ENCODE measurements at regions not wholly inside any gene's neighbourhood (a gene's known extent, or its start where the extent isn't known, plus 50 kb on each side); places are given as distances from the start of the nearest gene placed in this dataset.
A peak's percentile ranks its signal among the peaks of the same experiment; 100 is the strongest.

DNA sequence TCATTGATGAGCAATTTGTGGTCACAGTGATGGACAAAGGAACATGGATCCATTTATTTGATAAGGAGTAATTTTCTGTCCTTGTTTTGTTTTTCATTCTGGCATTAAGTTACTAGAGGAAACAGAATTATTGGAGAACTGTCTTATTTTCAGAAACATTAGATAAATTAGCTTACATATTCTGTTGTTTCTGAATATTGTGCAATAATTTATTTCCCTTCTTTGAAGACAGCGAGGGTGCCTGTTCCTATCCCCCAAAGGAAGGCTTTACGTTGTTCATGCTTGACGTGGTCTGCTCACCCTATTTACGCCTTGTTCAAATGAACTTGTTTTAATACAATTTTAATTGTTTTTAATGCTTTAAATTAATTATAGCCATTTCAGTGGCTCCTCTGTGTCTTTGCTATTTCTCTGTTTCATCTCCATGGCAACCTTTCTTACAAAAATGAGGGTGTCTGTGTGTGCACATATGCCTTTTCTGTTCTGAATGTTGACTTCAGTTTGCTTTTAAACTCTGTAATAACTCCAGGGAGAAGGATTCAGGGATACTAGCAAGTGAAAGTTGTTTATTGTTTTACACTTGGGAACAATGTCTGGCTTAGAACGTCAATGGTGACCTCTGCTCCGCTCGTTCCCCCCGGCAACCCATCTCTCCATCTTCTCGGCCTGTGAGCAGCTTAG lies 138.3 kb upstream of the PLET1 start:
- Histone ChIP-seq H2BK20ac (ENCODE audit: low read depth, low read length) (no peak overlapping the region), H3K4ac (ENCODE audit: low read depth, low read length) (no peak overlapping the region), H2BK5ac (ENCODE audit: low read depth, low read length, poor library complexity, severe bottlenecking) (no peak overlapping the region), H3K4me3 (ENCODE audit: insufficient read depth, low read depth, low read length) (no peak overlapping the region), H4K91ac (ENCODE audit: insufficient read depth, low read depth, low read length) (no peak overlapping the region), H3K18ac (ENCODE audit: low read depth, low read length) (no peak overlapping the region), H3K56ac (ENCODE audit: extremely low read depth, insufficient read depth, low read length) (no peak overlapping the region), H3K23ac (ENCODE audit: low read depth, low read length) (no peak overlapping the region), H3K9me3 (ENCODE audit: control insufficient read depth, insufficient read depth, low read length) (no peaks in the 10 kb centered on the region), H4K20me1 (ENCODE audit: insufficient read depth, low read length) (no peaks in the 10 kb centered on the region), H3K4me1 (ENCODE audit: control insufficient read depth, insufficient read depth, low read length) (no peaks in the 10 kb centered on the region), H3K27ac (ENCODE audit: insufficient read depth, low read length) (no peak overlapping the region), H4K8ac (ENCODE audit: low read depth in 2 of 2, low read length in 2 of 2) (no peak overlapping the region), H2AK9ac (replicated peaks; ENCODE audit: low read depth, low read length, poor library complexity) (no peak overlapping the region), H2AK5ac (ENCODE audit: low read depth, low read length) (no peak overlapping the region), H3K9ac (ENCODE audit: low read depth, low read length) (no peak overlapping the region), H2BK120ac (ENCODE audit: low read depth, low read length) (no peak overlapping the region), H2AFZ (replicated peaks; ENCODE audit: low read length, poor library complexity) (no peak overlapping the region), H3K36me3 (ENCODE audit: control insufficient read depth, insufficient read depth, low read length) (no peaks in the 10 kb centered on the region), H3K4me2 (ENCODE audit: low read depth, low read length) (no peak overlapping the region), H3K27me3 (ENCODE audit: control insufficient read depth, insufficient read depth, low read length) (peaks cover 5% of the 10 kb centered on the region), H2BK15ac (ENCODE audit: low read depth, low read length) (no peak overlapping the region), H4K5ac (ENCODE audit: low read depth, low read length) (no peak overlapping the region), H3K14ac (replicated peaks; ENCODE audit: low read depth, low read length) (no peak overlapping the region), H3K9me1 (ENCODE audit: insufficient read depth, low read length) (no peaks in the 10 kb centered on the region; the same call in 1 of the 2 replicates), H3K79me1 (ENCODE audit: low read depth in 1 of 2, low read length in 2 of 2) (no peaks in the 10 kb centered on the region)
- ChIA-PET CTCF (no interaction called here), POLR2A (ENCODE audit: unreplicated experiment) (no interaction called here)
- DNase-seq (no peak), ATAC-seq (ENCODE audit: low read depth) (no peak)
- no TSS peak for BruUV-seq (replicated peaks)
- dilution Hi-C loops (cut with HindIII; ENCODE audit: low sequenced_read_pairs, unreplicated experiment) (no loop called here), in situ Hi-C loops (cut with MboI; ENCODE audit: low sequenced_read_pairs) (no loop called here), intact Hi-C loops (cut with micrococcal nuclease) (no loop called here)
- no CpG with 5 or more reads among the region's 9 CpGs for WGBS, 2 experiments (ENCODE audit: extremely low coverage in 2 of 2, insufficient read length in 1 of 2)
- TF ChIP-seq MAZ (IDR thresholded peaks at IDR 0.05; ENCODE audit: borderline replicate concordance, low read depth, low read length) (no peak), CEBPB (IDR thresholded peaks at IDR 0.05; ENCODE audit: low read depth, low read length) (peak; percentile 84)
